Naive B cell (primary cell): ENCODE measurements at regions not wholly inside any gene's neighbourhood (a gene's known extent, or its start where the extent isn't known, plus 50 kb on each side); places are given as distances from the start of the nearest gene placed in this dataset.

ENCODE experiments used
- ATAC-seq, 2 donors: fragments of 150-1000 bp; cut with Tn5 transposase; 2 replicates each; pipeline ENCODE4 v1.10.0; 2021; ENCODE audit warnings: low read depth in 2 of 2, mild to moderate bottlenecking in 2 of 2, moderate library complexity in 2 of 2
- DNase-seq: peaks from one replicate; pipeline ENCODE4 v3.0.0; 2022
- H3K27ac Mint-ChIP-seq, 6 donors: one replicate each; pipeline ENCODE4 v1.8.0; 2020 to 2022; ENCODE audit warnings: mild to moderate bottlenecking in 6 of 6, mixed read lengths in 6 of 6, moderate library complexity in 5 of 6, inconsistent platforms in 2 of 6
- H3K27me3 Mint-ChIP-seq, 3 donors: one replicate each; pipeline ENCODE4 v1.8.0; 2021 to 2022; ENCODE audit warnings: mixed read lengths in 3 of 3, mild to moderate bottlenecking in 1 of 3
- H3K36me3 Mint-ChIP-seq, 2 donors: one replicate each; pipeline ENCODE4 v1.8.0; 2020 to 2022; ENCODE audit warnings: mixed read lengths in 2 of 2, inconsistent platforms in 1 of 2, mild to moderate bottlenecking in 1 of 2
- H3K4me1 Mint-ChIP-seq, 3 donors: one replicate each; pipeline ENCODE4 v1.8.0; 2020 to 2022; ENCODE audit warnings: mixed read lengths in 3 of 3, inconsistent platforms in 1 of 3, mild to moderate bottlenecking in 1 of 3, moderate library complexity in 1 of 3
- H3K4me3 Mint-ChIP-seq, 8 donors: one replicate each; pipeline ENCODE4 v1.8.0; 2020 to 2022; ENCODE audit warnings: mild to moderate bottlenecking in 8 of 8, mixed read lengths in 8 of 8, moderate library complexity in 8 of 8, inconsistent platforms in 2 of 8
- H3K9me3 Mint-ChIP-seq, 7 donors: one replicate each; pipeline ENCODE4 v1.8.0; 2020 to 2022; ENCODE audit warnings: mixed read lengths in 7 of 7, mild to moderate bottlenecking in 5 of 7, inconsistent platforms in 2 of 7, moderate library complexity in 1 of 7

- H3K36me3 Mint-ChIP-seq = no peaks in the 10 kb centered on the region
- no peaks in the 10 kb centered on the region for H3K4me1 Mint-ChIP-seq
- no peak overlapping the region for H3K4me3 Mint-ChIP-seq
- ATAC-seq (no peak), DNase-seq (no peak)
- no peak overlapping the region for H3K27ac Mint-ChIP-seq
- peaks cover 0 to 4% (median 0%) of the 10 kb centered on the region in 3 donors for H3K27me3 Mint-ChIP-seq
- peaks cover 0 to 6% (median 0%) of the 10 kb centered on the region in 7 donors for H3K9me3 Mint-ChIP-seq
Measured at GRCh38 chr10:33722067-33722466, 387.6 kb upstream of the NRP1 start.

- Mint-ChIP-seq H3K27ac (no peak overlapping the region), H3K9me3 (peaks cover 0 to 8% (median 0%) of the 10 kb centered on the region in 7 donors), H3K4me3 (no peak overlapping the region), H3K4me1 (no peaks in the 10 kb centered on the region), H3K36me3 (no peaks in the 10 kb centered on the region), H3K27me3 (peaks cover 0 to 4% (median 0%) of the 10 kb centered on the region in 3 donors)
- ATAC-seq (no peak), DNase-seq (no peak)
Measured at GRCh38 chr10:33721509-33721908, 387.0 kb upstream of the NRP1 start.

GRCh38 chr10:33720161-33720560 is 385.7 kb upstream of the NRP1 start:
- H3K4me3 Mint-ChIP-seq = no peak overlapping the region
- peaks cover 0 to 4% (median 0%) of the 10 kb centered on the region in 3 donors for H3K27me3 Mint-ChIP-seq
- ATAC-seq (no peak), DNase-seq (no peak)
- no peaks in the 10 kb centered on the region for H3K36me3 Mint-ChIP-seq
- H3K4me1 Mint-ChIP-seq = no peaks in the 10 kb centered on the region
- H3K9me3 Mint-ChIP-seq = peaks cover 0 to 8% (median 2%) of the 10 kb centered on the region in 7 donors
- no peak overlapping the region for H3K27ac Mint-ChIP-seq

GRCh38 chr10:33719005-33719703 is 384.7 kb upstream of the NRP1 start:
- no peak overlapping the region for H3K4me3 Mint-ChIP-seq
- ATAC-seq (no peak), DNase-seq (no peak)
- no peaks in the 10 kb centered on the region for H3K4me1 Mint-ChIP-seq
- no peak overlapping the region for H3K27ac Mint-ChIP-seq
- H3K27me3 Mint-ChIP-seq = peaks cover 0 to 4% (median 0%) of the 10 kb centered on the region in 3 donors
- H3K9me3 Mint-ChIP-seq = peaks cover 0 to 4% (median 2%) of the 10 kb centered on the region in 7 donors
- H3K36me3 Mint-ChIP-seq = no peaks in the 10 kb centered on the region

GRCh38 chr10:33716501-33717267 is 382.2 kb upstream of the NRP1 start:
- Mint-ChIP-seq H3K9me3 (peaks cover 0 to 8% (median 2%) of the 10 kb centered on the region in 7 donors), H3K4me1 (no peaks in the 10 kb centered on the region), H3K27ac (no peak overlapping the region), H3K4me3 (no peak overlapping the region), H3K36me3 (no peaks in the 10 kb centered on the region), H3K27me3 (no peaks in the 10 kb centered on the region)
- ATAC-seq (no peak), DNase-seq (no peak)

GRCh38 chr10:33715303-33715975 is 381.0 kb upstream of the NRP1 start:
- H3K4me3 Mint-ChIP-seq = no peak overlapping the region
- DNase-seq (no peak), ATAC-seq (no peak)
- H3K27me3 Mint-ChIP-seq = no peaks in the 10 kb centered on the region
- no peak overlapping the region for H3K27ac Mint-ChIP-seq
- no peaks in the 10 kb centered on the region for H3K36me3 Mint-ChIP-seq
- peaks cover 0 to 8% (median 2%) of the 10 kb centered on the region in 7 donors for H3K9me3 Mint-ChIP-seq
- no peaks in the 10 kb centered on the region for H3K4me1 Mint-ChIP-seq

GRCh38 chr10:33712825-33713224 is 378.4 kb upstream of the NRP1 start:
- H3K27me3 Mint-ChIP-seq = no peaks in the 10 kb centered on the region
- H3K4me1 Mint-ChIP-seq = no peaks in the 10 kb centered on the region
- H3K27ac Mint-ChIP-seq = no peak overlapping the region
- no peaks in the 10 kb centered on the region for H3K36me3 Mint-ChIP-seq
- DNase-seq (no peak), ATAC-seq (no peak)
- H3K4me3 Mint-ChIP-seq = no peak overlapping the region
- H3K9me3 Mint-ChIP-seq = peaks cover 0 to 8% (median 0%) of the 10 kb centered on the region in 7 donors

GRCh38 chr10:33710006-33710405 is 375.5 kb upstream of the NRP1 start:
- no peak overlapping the region for H3K4me3 Mint-ChIP-seq
- no peaks in the 10 kb centered on the region for H3K4me1 Mint-ChIP-seq
- no peak overlapping the region for H3K27ac Mint-ChIP-seq
- DNase-seq (no peak), ATAC-seq (no peak)
- H3K27me3 Mint-ChIP-seq = no peaks in the 10 kb centered on the region
- no peaks in the 10 kb centered on the region for H3K36me3 Mint-ChIP-seq
- H3K9me3 Mint-ChIP-seq = peaks cover 0 to 5% (median 3%) of the 10 kb centered on the region in 7 donors

- Mint-ChIP-seq H3K4me3 (no peak overlapping the region), H3K36me3 (no peaks in the 10 kb centered on the region), H3K4me1 (no peaks in the 10 kb centered on the region), H3K27ac (no peak overlapping the region), H3K9me3 (peaks cover 0 to 5% (median 3%) of the 10 kb centered on the region in 7 donors), H3K27me3 (no peaks in the 10 kb centered on the region)
- ATAC-seq (no peak), DNase-seq (no peak)
Measured at GRCh38 chr10:33709008-33709753, 374.7 kb upstream of the NRP1 start.

- Mint-ChIP-seq H3K4me1 (no peaks in the 10 kb centered on the region), H3K36me3 (no peaks in the 10 kb centered on the region), H3K27me3 (no peaks in the 10 kb centered on the region), H3K4me3 (no peak overlapping the region), H3K27ac (no peak overlapping the region), H3K9me3 (peaks cover 0 to 5% (median 3%) of the 10 kb centered on the region in 7 donors)
- ATAC-seq (no peak), DNase-seq (no peak)
Measured at GRCh38 chr10:33708561-33708960, 374.1 kb upstream of the NRP1 start.

GRCh38 chr10:33706746-33707145 is 372.3 kb upstream of the NRP1 start:
- H3K36me3 Mint-ChIP-seq = no peaks in the 10 kb centered on the region
- no peaks in the 10 kb centered on the region for H3K4me1 Mint-ChIP-seq
- H3K27me3 Mint-ChIP-seq = peaks cover 0 to 4% (median 0%) of the 10 kb centered on the region in 3 donors
- peaks cover 0 to 11% (median 2%) of the 10 kb centered on the region in 7 donors for H3K9me3 Mint-ChIP-seq
- no peak overlapping the region for H3K4me3 Mint-ChIP-seq
- no peak for DNase-seq
- no peak overlapping the region for H3K27ac Mint-ChIP-seq
- ATAC-seq = no peak

- no peak for DNase-seq
- no peaks in the 10 kb centered on the region for H3K36me3 Mint-ChIP-seq
- peaks cover 0 to 4% (median 0%) of the 10 kb centered on the region in 3 donors for H3K27me3 Mint-ChIP-seq
- peaks cover 0 to 11% (median 2%) of the 10 kb centered on the region in 7 donors for H3K9me3 Mint-ChIP-seq
- H3K4me3 Mint-ChIP-seq = no peak overlapping the region
- no peak overlapping the region for H3K27ac Mint-ChIP-seq
- H3K4me1 Mint-ChIP-seq = no peaks in the 10 kb centered on the region
- no peak for ATAC-seq
Measured at GRCh38 chr10:33706191-33706590, 371.7 kb upstream of the NRP1 start.

- H3K27me3 Mint-ChIP-seq = peaks cover 0 to 4% (median 0%) of the 10 kb centered on the region in 3 donors
- H3K4me3 Mint-ChIP-seq = no peak overlapping the region
- H3K9me3 Mint-ChIP-seq = peaks cover 0 to 11% (median 3%) of the 10 kb centered on the region in 7 donors
- H3K36me3 Mint-ChIP-seq = no peaks in the 10 kb centered on the region
- ATAC-seq = no peak
- no peak for DNase-seq
- no peaks in the 10 kb centered on the region for H3K4me1 Mint-ChIP-seq
- H3K27ac Mint-ChIP-seq = no peak overlapping the region
Measured at GRCh38 chr10:33704214-33704830, 369.9 kb upstream of the NRP1 start.
